Neural cell (in vitro differentiated cells): ENCODE measurements at regions not wholly inside any gene's neighbourhood (a gene's known extent, or its start where the extent isn't known, plus 50 kb on each side); places are given as distances from the start of the nearest gene placed in this dataset.

Experiments used
- H2AFZ ChIP-seq: fragments of 200-600, 300-800 bp; sonication (generic), shearing (Covaris generic); 2 replicates; pipeline ENCODE4 v1.6.0; 2014; ENCODE audit warnings: low read depth, mild to moderate bottlenecking, antibody characterized with exemption, low read length, moderate library complexity
- H3F3A ChIP-seq: fragments of 200-600 bp; shearing (Covaris generic); 2 replicates; pipeline ENCODE4 v1.6.1; 2016; ENCODE audit warnings: mild to moderate bottlenecking, moderate library complexity, mixed read lengths, antibody characterized with exemption, low read length; ENCODE audit not compliant: insufficient read depth, poor library complexity, severe bottlenecking
- H3K27ac ChIP-seq: fragments of 200-600, 300-800 bp; sonication (generic), shearing (Covaris generic); 2 replicates; pipeline ENCODE4 v1.5.1; 2014; ENCODE audit warnings: mild to moderate bottlenecking, low read length, moderate library complexity
- H3K27me3 ChIP-seq: fragments of 300-800, 200-600 bp; sonication (generic), shearing (Covaris generic); 2 replicates; pipeline ENCODE4 v1.6.0; 2014; ENCODE audit warnings: mild to moderate bottlenecking, low read depth, low read length, moderate library complexity; ENCODE audit not compliant: insufficient read depth
- H3K36me3 ChIP-seq: fragments of 300-800, 200-600 bp; sonication (generic), shearing (Covaris generic); 2 replicates; pipeline ENCODE4 v1.5.1; 2014; ENCODE audit warnings: mild to moderate bottlenecking, antibody characterized with exemption, low read length, moderate library complexity; ENCODE audit not compliant: insufficient read depth
- H3K4me2 ChIP-seq: fragments of 300-800, 200-600 bp; sonication (generic), shearing (Covaris generic); 2 replicates; pipeline ENCODE4 v1.6.0; 2014; ENCODE audit warnings: mild to moderate bottlenecking, low read length
- H3K4me3 ChIP-seq: fragments of 300-800, 200-600 bp; sonication (generic), shearing (Covaris generic); 2 replicates; pipeline ENCODE4 v1.5.1; 2014; ENCODE audit warnings: mild to moderate bottlenecking, low read length, moderate library complexity
- H3K79me2 ChIP-seq: fragments of 200-600 bp; shearing (Covaris generic); replicated peaks from 2 replicates; pipeline ENCODE4 v1.6.0; 2014; ENCODE audit warnings: mild to moderate bottlenecking, low read length, moderate library complexity; ENCODE audit not compliant: insufficient read depth
- H3K9ac ChIP-seq: fragments of 300-800, 200-600 bp; sonication (generic), shearing (Covaris generic); 2 replicates; pipeline ENCODE4 v1.6.1; 2016; ENCODE audit warnings: mild to moderate bottlenecking, low read length, mixed read lengths
- H3K9me2 ChIP-seq: fragments of 200-600 bp; shearing (Covaris generic); 2 replicates; pipeline ENCODE4 v1.6.1; 2016; ENCODE audit warnings: mild to moderate bottlenecking, low read length, mixed read lengths; ENCODE audit not compliant: insufficient read depth
- H3K9me3 ChIP-seq: fragments of 200-600, 300-800 bp; sonication (generic), shearing (Covaris generic); 2 replicates; pipeline ENCODE4 v1.6.1; 2016; ENCODE audit warnings: mild to moderate bottlenecking, mixed run types, low read length, moderate library complexity, mixed read lengths
- H4K20me1 ChIP-seq: fragments of 200-600 bp; shearing (Covaris generic); 2 replicates; pipeline ENCODE4 v1.6.1; 2016; ENCODE audit warnings: mild to moderate bottlenecking, mixed run types; ENCODE audit not compliant: insufficient read depth
- CTCF ChIP-seq: fragments of 450-650 bp; IDR thresholded peaks from 2 replicates; pipeline ENCODE4 v1.5.1; 2014; ENCODE audit warnings: antibody characterized with exemption, mild to moderate bottlenecking, moderate library complexity; ENCODE audit not compliant: poor library complexity, severe bottlenecking
- EP300 ChIP-seq: fragments of 450-650 bp; conservative IDR thresholded peaks from 2 replicates; pipeline ENCODE4 v1.6.1; 2014; ENCODE audit warnings: antibody characterized with exemption, mild to moderate bottlenecking, moderate library complexity; ENCODE audit not compliant: poor library complexity, severe bottlenecking
- EZH2 ChIP-seq: fragments of 200-600, 300-800 bp; shearing (Covaris generic), sonication (generic); IDR thresholded peaks from 2 replicates; pipeline ENCODE4 v1.6.1; 2014; ENCODE audit warnings: antibody characterized with exemption, low read length, borderline replicate concordance, mild to moderate bottlenecking; ENCODE audit not compliant: insufficient read depth, poor library complexity, severe bottlenecking
- MXI1 ChIP-seq: fragments of 450-650 bp; conservative IDR thresholded peaks from 2 replicates; pipeline ENCODE4 v1.6.1; 2014; ENCODE audit warnings: antibody characterized with exemption, mild to moderate bottlenecking; ENCODE audit not compliant: poor library complexity, severe bottlenecking
- POLR2AphosphoS5 ChIP-seq: IDR thresholded peaks from 2 replicates; pipeline ENCODE4 v1.6.1; 2012
- RAD21 ChIP-seq: fragments of 450-650 bp; conservative IDR thresholded peaks from 2 replicates; pipeline ENCODE4 v1.6.1; 2014; ENCODE audit warnings: antibody characterized with exemption, mild to moderate bottlenecking, moderate library complexity
- REST ChIP-seq: IDR thresholded peaks from 2 replicates; pipeline ENCODE4 v1.6.1; 2012; ENCODE audit warnings: borderline replicate concordance
- SMC3 ChIP-seq: fragments of 450-650 bp; conservative IDR thresholded peaks from 2 replicates; pipeline ENCODE4 v1.6.1; 2014; ENCODE audit warnings: antibody characterized with exemption, mild to moderate bottlenecking, moderate library complexity; ENCODE audit not compliant: poor library complexity
- TAF1 ChIP-seq: IDR thresholded peaks from 2 replicates; pipeline ENCODE4 v1.6.1; 2012; ENCODE audit warnings: low read depth

- peaks cover 22% of the 10 kb centered on the region for H4K20me1 ChIP-seq
- H3K4me2 ChIP-seq, result no peak overlapping the region
- no peaks in the 10 kb centered on the region for H3F3A ChIP-seq
- H3K79me2 ChIP-seq, result peaks cover 29% of the 10 kb centered on the region
- H2AFZ ChIP-seq, result no peak overlapping the region
- no peaks in the 10 kb centered on the region for H3K27me3 ChIP-seq
- no peaks in the 10 kb centered on the region for H3K9me3 ChIP-seq
- no peaks in the 10 kb centered on the region for H3K9me2 ChIP-seq
- H3K9ac ChIP-seq, result no peak overlapping the region
- no peaks in the 10 kb centered on the region for H3K36me3 ChIP-seq
- TF ChIP-seq EZH2 (no peak), RAD21 (no peak), SMC3 (no peak), MXI1 (no peak), REST (no peak), POLR2AphosphoS5 (no peak), EP300 (no peak), TAF1 (no peak), CTCF (no peak)
- H3K4me3 ChIP-seq, result no peak overlapping the region
- H3K27ac ChIP-seq, result no peak overlapping the region
Measured at GRCh38 chr3:72448858-72449257, 399.4 kb downstream of the SHQ1 start.

GRCh38 chr3:72448375-72448823 is 399.8 kb downstream of the SHQ1 start:
- H3K4me2 ChIP-seq, result no peak overlapping the region
- no peak overlapping the region for H2AFZ ChIP-seq
- no peaks in the 10 kb centered on the region for H3K9me2 ChIP-seq

More at GRCh38 chr3:72448375-72448823, 399.8 kb downstream of the SHQ1 start:
- Histone ChIP-seq H3K27ac (no peak overlapping the region), H3K9me3 (no peaks in the 10 kb centered on the region), H3K9ac (no peak overlapping the region), H3K79me2 (peaks cover 33% of the 10 kb centered on the region), H3K4me3 (no peak overlapping the region), H3F3A (no peaks in the 10 kb centered on the region), H3K27me3 (no peaks in the 10 kb centered on the region), H4K20me1 (peaks cover 25% of the 10 kb centered on the region), H3K36me3 (no peaks in the 10 kb centered on the region)
- no peak for TF ChIP-seq POLR2AphosphoS5
- TF ChIP-seq EP300, result no peak
- no peak for TF ChIP-seq SMC3
- TF ChIP-seq CTCF, result no peak
- no peak for TF ChIP-seq MXI1
- no peak for TF ChIP-seq TAF1
- no peak for TF ChIP-seq EZH2
- TF ChIP-seq REST, result no peak
- TF ChIP-seq RAD21, result no peak
